Globus pallidus (tissue), 1 donor: ENCODE measurements at regions not wholly inside any gene's neighbourhood (a gene's known extent, or its start where the extent isn't known, plus 50 kb on each side); places are given as distances from the start of the nearest gene placed in this dataset.

Experiments
- DNase-seq: peaks from one replicate; pipeline ENCODE4 v3.0.0-alpha.2; 2015; ENCODE audit warnings: low spot score

- no peak for DNase-seq
These were observed 564.5 kb downstream of the FGF9 start for GRCh38 chr13:22235285-22235949.

- no peak for DNase-seq
These were observed 565.0 kb downstream of the FGF9 start for GRCh38 chr13:22235950-22236290.

GRCh38 chr13:22238269-22238668 lies 567.4 kb downstream of the FGF9 start:
- DNase-seq: no peak

GRCh38 chr13:22240716-22241115 lies 569.8 kb downstream of the FGF9 start:
- no peak for DNase-seq

GRCh38 chr13:22243469-22244163 lies 572.7 kb downstream of the FGF9 start:
- no peak for DNase-seq

- DNase-seq: no peak
These were observed 581.5 kb downstream of the FGF9 start for GRCh38 chr13:22252281-22252830.

GRCh38 chr13:22253107-22253506 lies 582.2 kb downstream of the FGF9 start:
- no peak for DNase-seq

GRCh38 chr13:22256111-22256639 lies 585.3 kb downstream of the FGF9 start:
- no peak for DNase-seq

GRCh38 chr13:22262001-22262885 lies 591.4 kb downstream of the FGF9 start:
- DNase-seq: no peak

GRCh38 chr13:22263185-22263584 lies 592.3 kb downstream of the FGF9 start:
- no peak for DNase-seq

- DNase-seq: no peak
These were observed 594.7 kb downstream of the FGF9 start for GRCh38 chr13:22265563-22265962.

GRCh38 chr13:22270881-22271280 lies 600.0 kb downstream of the FGF9 start:
- no peak for DNase-seq

- DNase-seq: no peak
These were observed 601.0 kb downstream of the FGF9 start for GRCh38 chr13:22271903-22272302.

- DNase-seq: no peak
These were observed 604.5 kb downstream of the FGF9 start for GRCh38 chr13:22275393-22275792.

GRCh38 chr13:22276616-22277015 lies 605.7 kb downstream of the FGF9 start:
- no peak for DNase-seq

GRCh38 chr13:22278336-22278929 lies 607.6 kb downstream of the FGF9 start:
- DNase-seq: peak; percentile 11

- no peak for DNase-seq
These were observed 615.0 kb downstream of the FGF9 start for GRCh38 chr13:22285867-22286266.

- DNase-seq: no peak
These were observed 615.5 kb downstream of the FGF9 start for GRCh38 chr13:22286338-22286737.

GRCh38 chr13:22287343-22287920 lies 616.6 kb downstream of the FGF9 start:
- no peak for DNase-seq

- DNase-seq: no peak
These were observed 617.6 kb downstream of the FGF9 start for GRCh38 chr13:22288496-22288895.

- no peak for DNase-seq
These were observed 618.8 kb downstream of the FGF9 start for GRCh38 chr13:22289711-22290110.

- DNase-seq: no peak
These were observed 627.7 kb downstream of the FGF9 start for GRCh38 chr13:22298530-22298929.
